IMR-90 (cell line): ENCODE measurements at regions not wholly inside any gene's neighbourhood (a gene's known extent, or its start where the extent isn't known, plus 50 kb on each side); places are given as distances from the start of the nearest gene placed in this dataset.

ENCODE experiments used
- ATAC-seq: fragments of 200-7000 bp; cut with Tn5 transposase; 2 replicates; pipeline ENCODE4 v1.9.1; 2020; ENCODE audit warnings: low read depth, mild to moderate bottlenecking, moderate library complexity
- BruUV-seq: library from RNA; stranded (reverse); fragments of 400-500 nt; replicated peaks from 2 replicates; lab custom pipeline; 2021; lab: Mats Ljungman, UMichigan
- CTCF ChIA-PET: fragments of 300-600 bp; formaldehyde crosslinking; extraction: SDS; loops from one replicate; lab custom pipeline; 2021; ENCODE audit warnings: antibody characterized with exemption; lab: Yijun Ruan, JAX
- POLR2A ChIA-PET: fragments of 300-600 bp; sonication (Branson Sonifier 250); formaldehyde crosslinking; loops from one replicate; lab custom pipeline; 2022; ENCODE audit warnings: antibody characterized with exemption; ENCODE audit not compliant: unreplicated experiment; lab: Charles Lee
- DNase-seq: peaks from one replicate; pipeline ENCODE4 v3.0.0; 2013
- H2AFZ ChIP-seq: replicated peaks from 2 replicates; pipeline ENCODE3; 2013; ENCODE audit warnings: low read length, mild to moderate bottlenecking; ENCODE audit not compliant: poor library complexity
- H2AK5ac ChIP-seq: 2 replicates; pipeline ENCODE4 v1.6.1; 2013; ENCODE audit warnings: low read depth, low read length, inconsistent platforms
- H2AK9ac ChIP-seq: replicated peaks from 2 replicates; pipeline ENCODE3; 2013; ENCODE audit warnings: mild to moderate bottlenecking, low read depth, low read length, moderate library complexity; ENCODE audit not compliant: poor library complexity
- H2BK120ac ChIP-seq: 2 replicates; pipeline ENCODE4 v1.6.1; 2013; ENCODE audit warnings: low read depth, low read length, inconsistent platforms
- H2BK15ac ChIP-seq: 3 replicates; pipeline ENCODE4 v1.6.1; 2013; ENCODE audit warnings: low read depth, low read length, inconsistent platforms
- H2BK20ac ChIP-seq: 2 replicates; pipeline ENCODE4 v1.6.1; 2013; ENCODE audit warnings: low read depth, mild to moderate bottlenecking, inconsistent platforms, low read length, moderate library complexity
- H2BK5ac ChIP-seq: 2 replicates; pipeline ENCODE4 v1.6.1; 2013; ENCODE audit warnings: mild to moderate bottlenecking, low read depth, low read length, inconsistent platforms; ENCODE audit not compliant: poor library complexity, severe bottlenecking
- H3K14ac ChIP-seq: replicated peaks from 2 replicates; pipeline ENCODE4 v1.6.1; 2013; ENCODE audit warnings: low read depth, low read length, inconsistent platforms
- H3K18ac ChIP-seq: 2 replicates; pipeline ENCODE4 v1.6.1; 2013; ENCODE audit warnings: low read depth, low read length, control low read depth
- H3K23ac ChIP-seq: 2 replicates; pipeline ENCODE4 v1.6.1; 2013; ENCODE audit warnings: low read depth, low read length, inconsistent platforms
- H3K27ac ChIP-seq: 2 replicates; pipeline ENCODE4 v1.5.1; 2013; ENCODE audit warnings: mild to moderate bottlenecking, control low read depth, low read length; ENCODE audit not compliant: insufficient read depth
- H3K27me3 ChIP-seq: 2 replicates; pipeline ENCODE4 v1.6.1; 2013; ENCODE audit warnings: low read length; ENCODE audit not compliant: control insufficient read depth, insufficient read depth
- H3K36me3 ChIP-seq: 2 replicates; pipeline ENCODE4 v1.6.1; 2013; ENCODE audit warnings: low read length, mixed read lengths; ENCODE audit not compliant: control insufficient read depth, insufficient read depth
- H3K4ac ChIP-seq: 2 replicates; pipeline ENCODE4 v1.6.1; 2013; ENCODE audit warnings: low read depth, low read length, inconsistent platforms
- H3K4me1 ChIP-seq: 2 replicates; pipeline ENCODE4 v1.6.1; 2013; ENCODE audit warnings: low read length, mixed read lengths; ENCODE audit not compliant: control insufficient read depth, insufficient read depth
- H3K4me2 ChIP-seq: 2 replicates; pipeline ENCODE4 v1.6.1; 2013; ENCODE audit warnings: low read depth, mild to moderate bottlenecking, control low read depth, low read length, moderate library complexity
- H3K4me3 ChIP-seq: 2 replicates; pipeline ENCODE4 v1.5.1; 2013; ENCODE audit warnings: low read depth, mild to moderate bottlenecking, control low read depth, low read length, moderate library complexity; ENCODE audit not compliant: insufficient read depth
- H3K56ac ChIP-seq: 2 replicates; pipeline ENCODE4 v1.6.1; 2013; ENCODE audit warnings: low read length, inconsistent platforms; ENCODE audit not compliant: insufficient read depth; ENCODE audit errors: extremely low read depth
- H3K79me1 ChIP-seq, 2 experiments: 2 replicates each; pipeline ENCODE4 v1.6.1; 2013; ENCODE audit warnings: low read length in 2 of 2, inconsistent platforms in 1 of 2, low read depth in 1 of 2
- H3K9ac ChIP-seq: 2 replicates; pipeline ENCODE4 v1.6.1; 2013; ENCODE audit warnings: low read depth, low read length, control low read depth
- H3K9me1 ChIP-seq: 2 replicates; pipeline ENCODE4 v1.6.1; 2013; ENCODE audit warnings: low read length, inconsistent platforms; ENCODE audit not compliant: insufficient read depth
- H3K9me3 ChIP-seq: 2 replicates; pipeline ENCODE4 v1.6.1; 2013; ENCODE audit warnings: low read length; ENCODE audit not compliant: control insufficient read depth, insufficient read depth
- H4K20me1 ChIP-seq: 2 replicates; pipeline ENCODE4 v1.6.1; 2013; ENCODE audit warnings: low read length, inconsistent platforms; ENCODE audit not compliant: insufficient read depth
- H4K5ac ChIP-seq: 2 replicates; pipeline ENCODE4 v1.6.1; 2013; ENCODE audit warnings: mild to moderate bottlenecking, low read depth, low read length, control low read depth
- H4K8ac ChIP-seq, 2 experiments: 2 replicates each; pipeline ENCODE4 v1.6.1; 2013; ENCODE audit warnings: low read depth in 2 of 2, low read length in 2 of 2, control low read depth in 1 of 2, inconsistent platforms in 1 of 2
- H4K91ac ChIP-seq: 2 replicates; pipeline ENCODE4 v1.6.1; 2013; ENCODE audit warnings: low read depth, low read length, inconsistent platforms; ENCODE audit not compliant: insufficient read depth
- BHLHE40 ChIP-seq: fragments of 150-350 bp; IDR thresholded peaks from 2 replicates; pipeline ENCODE4 v1.6.1; 2016; ENCODE audit warnings: mild to moderate bottlenecking, low read depth, low read length
- ELK1 ChIP-seq: fragments of 150-350 bp; IDR thresholded peaks from 2 replicates; pipeline ENCODE4 v1.6.1; 2016; ENCODE audit warnings: low read depth, mild to moderate bottlenecking, low read length, moderate library complexity, borderline replicate concordance
- FOS ChIP-seq: fragments of 150-350 bp; IDR thresholded peaks from 2 replicates; pipeline ENCODE4 v1.6.1; 2016; ENCODE audit warnings: low read depth, low read length
- MAFK ChIP-seq: IDR thresholded peaks from 2 replicates; pipeline ENCODE4 v1.6.1; 2012; ENCODE audit warnings: low read depth, low read length, improper control_type of control experiment
- MXI1 ChIP-seq: IDR thresholded peaks from 2 replicates; pipeline ENCODE4 v1.6.1; 2012; ENCODE audit warnings: low read depth, mild to moderate bottlenecking, low read length, moderate library complexity, borderline replicate concordance
- NFE2L2 ChIP-seq: fragments of 150-350 bp; IDR thresholded peaks from 2 replicates; pipeline ENCODE4 v1.6.1; 2016; ENCODE audit warnings: low read depth, mild to moderate bottlenecking, low read length
- RCOR1 ChIP-seq: IDR thresholded peaks from 2 replicates; pipeline ENCODE4 v1.6.1; 2012; ENCODE audit warnings: mild to moderate bottlenecking, low read length, improper control_type of control experiment; ENCODE audit not compliant: insufficient replicate concordance
- WGBS, 2 experiments: methylation state at CpG; one replicate each; pipeline versions ENCODE4 v1.1.5 to v1.1.7; 2013; ENCODE audit warnings: missing lambda C conversion rate in 2 of 2; ENCODE audit not compliant: insufficient read length in 1 of 2; ENCODE audit errors: extremely low coverage in 2 of 2; 5-methylcytosine and 5-hydroxymethylcytosine counted together
- dilution Hi-C: fragments of 300-500 bp; cut with HindIII; formaldehyde crosslinking; loops from one replicate; pipeline ENCODE4 v1.14.3; 2018; ENCODE audit warnings: low sequenced_read_pairs; ENCODE audit not compliant: unreplicated experiment
- in situ Hi-C: fragments of 300-500 bp; cut with MboI; formaldehyde crosslinking; loops from 3 replicates; pipeline ENCODE4 v1.14.3; 2019; ENCODE audit warnings: low sequenced_read_pairs, inconsistent platforms, mixed read lengths
- intact Hi-C: fragments of 100-400 bp; cut with micrococcal nuclease; formaldehyde crosslinking; loops from 2 replicates; pipeline ENCODE4 v1.10.0; 2022
- TF ChIP-seq, protein P1 (sequence below): fragments of 150-350 bp; IDR thresholded peaks from 2 replicates; pipeline ENCODE4 v1.6.1; 2017; ENCODE audit warnings: mild to moderate bottlenecking, antibody characterized with exemption, low read length, low read depth

GRCh38 chr6:80454661-80455365 lies 348.3 kb downstream of the BCKDHB start (continued):
- TF ChIP-seq ELK1, result no peak

GRCh38 chr6:80454197-80454596 lies 347.7 kb downstream of the BCKDHB start:
- WGBS, 2 experiments, result no CpG with 5 or more reads among the region's 1 CpG
- Histone ChIP-seq H3K9ac (no peak overlapping the region), H3K4me3 (no peak overlapping the region), H3K36me3 (no peaks in the 10 kb centered on the region), H3K79me1 (no peaks in the 10 kb centered on the region), H2AFZ (no peak overlapping the region), H4K20me1 (no peaks in the 10 kb centered on the region), H3K18ac (peak overlapping the region; percentile 45; the same call in 1 of the 2 replicates), H3K4me1 (peaks cover 6% of the 10 kb centered on the region), H3K27me3 (no peaks in the 10 kb centered on the region), H4K5ac (no peak overlapping the region; the same call in 1 of the 2 replicates), H3K4ac (peak overlapping the region; percentile 7), H3K56ac (no peak overlapping the region), H3K9me3 (no peaks in the 10 kb centered on the region), H2BK120ac (peak overlapping the region; percentile 26), H2BK5ac (peak overlapping the region; percentile 32), H2BK15ac (peak overlapping the region; percentile 9; the same call in 1 of the 3 replicates), H2AK9ac (no peak overlapping the region), H3K14ac (peak overlapping the region; percentile 28; the same call in 1 of the 2 replicates), H4K91ac (peak overlapping the region; percentile 27; the same call in 1 of the 2 replicates), H3K9me1 (peaks cover 10% of the 10 kb centered on the region; the same call in 1 of the 2 replicates), H2AK5ac (peak overlapping the region; percentile 6; the same call in 1 of the 2 replicates), H3K27ac (no peak overlapping the region), H2BK20ac (peak overlapping the region; percentile 34), H4K8ac (peak overlapping the region in 1 of 2 experiments; percentile 63; a peak in 1 of 4 replicates), H3K4me2 (no peak overlapping the region), H3K23ac (no peak overlapping the region)
- ATAC-seq, result peak; percentile 42
- ChIA-PET POLR2A (no interaction called here), CTCF (no interaction called here)
- intact Hi-C loops, result no loop called here
- BruUV-seq, result no TSS peak
- dilution Hi-C loops, result no loop called here
- DNase-seq, result peak; percentile 92
- in situ Hi-C loops, result no loop called here
- TF ChIP-seq BHLHE40, result peak; percentile 61
- TF ChIP-seq FOS, result no peak
- no peak for TF ChIP-seq MXI1
- peak; percentile 61 for TF ChIP-seq RCOR1
- TF ChIP-seq MAFK, result peak; percentile 64
- TF ChIP-seq, protein P1, sequence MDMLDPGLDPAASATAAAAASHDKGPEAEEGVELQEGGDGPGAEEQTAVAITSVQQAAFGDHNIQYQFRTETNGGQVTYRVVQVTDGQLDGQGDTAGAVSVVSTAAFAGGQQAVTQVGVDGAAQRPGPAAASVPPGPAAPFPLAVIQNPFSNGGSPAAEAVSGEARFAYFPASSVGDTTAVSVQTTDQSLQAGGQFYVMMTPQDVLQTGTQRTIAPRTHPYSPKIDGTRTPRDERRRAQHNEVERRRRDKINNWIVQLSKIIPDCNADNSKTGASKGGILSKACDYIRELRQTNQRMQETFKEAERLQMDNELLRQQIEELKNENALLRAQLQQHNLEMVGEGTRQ, result no peak
- TF ChIP-seq NFE2L2, result no peak
